ENCODE measurements at regions not wholly inside any gene's neighbourhood (a gene's known extent, or its start where the extent isn't known, plus 50 kb on each side); places are given as distances from the start of the nearest gene placed in this dataset.

DNA sequence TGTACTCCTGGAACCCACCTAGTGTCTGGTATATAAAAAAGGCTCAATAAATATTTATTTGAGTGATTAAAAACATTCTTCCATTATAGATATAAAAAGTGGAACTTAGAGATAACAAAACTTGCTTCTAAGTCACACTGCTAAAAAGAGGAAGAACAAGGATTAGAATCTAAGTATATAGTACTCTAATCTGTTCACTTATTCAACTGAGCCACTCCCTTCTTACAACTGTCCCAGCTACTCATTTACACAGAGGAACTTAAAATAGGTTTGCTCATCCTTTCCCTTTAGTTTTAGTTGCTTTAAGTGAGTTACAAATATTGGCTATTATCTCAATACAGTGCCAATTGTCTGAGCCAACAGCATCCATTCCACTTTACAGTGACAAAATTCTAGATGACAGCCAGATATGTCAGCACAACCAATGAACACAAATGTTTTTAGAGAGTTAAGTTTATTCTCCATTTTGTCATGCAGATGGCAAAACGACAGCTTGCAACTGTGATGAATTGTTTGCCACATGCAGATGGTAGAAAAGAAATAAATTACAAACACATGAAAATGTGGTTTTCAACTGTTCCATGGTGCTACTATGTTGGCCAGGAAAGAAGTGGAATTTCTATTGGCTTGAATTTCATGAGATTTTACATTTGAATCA lies 280.7 kb upstream of the ZC3H15 start:
- TF ChIP-seq ZNF274 (IDR thresholded peaks at IDR 0.05; ENCODE audit: low read depth, low read length) = no peak
- no peak overlapping the region for H3K4me3 ChIP-seq (ENCODE audit: low read length)

DNA sequence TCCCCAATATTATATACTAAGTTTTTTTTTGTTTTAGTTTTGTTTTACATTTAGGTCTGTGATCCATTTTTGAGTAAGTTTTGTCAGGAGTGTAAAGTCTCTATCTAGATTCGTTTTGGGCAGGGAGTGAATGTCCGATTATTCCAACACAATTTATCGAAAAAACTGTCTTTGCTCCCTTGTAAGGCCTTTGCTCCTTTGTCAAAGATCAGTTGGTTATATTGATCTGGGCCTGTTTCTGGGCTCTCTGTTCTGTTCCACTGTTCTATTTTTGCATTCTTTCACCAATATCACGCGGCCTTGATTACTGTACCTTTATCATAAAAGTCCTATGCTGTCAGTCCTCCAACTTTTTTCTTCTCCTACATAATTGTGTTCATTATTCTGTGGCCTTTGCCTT lies 276.5 kb upstream of the ZC3H15 start:
- no peak for TF ChIP-seq ZNF274 (IDR thresholded peaks at IDR 0.05; ENCODE audit: low read depth, low read length)
- no peak overlapping the region for H3K4me3 ChIP-seq (ENCODE audit: low read length)

DNA sequence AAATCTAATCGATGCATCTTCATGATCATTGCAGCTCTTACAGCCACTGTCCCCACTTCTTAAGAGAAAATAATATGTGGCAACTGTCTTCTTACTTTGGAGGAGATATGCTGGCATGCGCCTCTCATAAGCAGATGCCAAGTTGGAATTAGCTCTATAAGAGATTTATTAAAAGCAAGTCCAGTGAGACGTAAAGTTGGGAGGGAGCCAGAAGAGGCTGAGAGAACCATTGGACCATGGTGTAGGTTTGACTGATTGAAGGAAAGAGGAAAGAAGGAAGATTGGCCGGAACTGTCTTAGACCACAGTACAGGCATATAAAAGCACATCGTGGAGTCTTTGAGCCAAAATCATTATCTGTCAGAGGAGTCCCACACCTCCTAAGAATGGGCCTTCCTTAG lies 265.7 kb upstream of the ZC3H15 start:
- no peak overlapping the region for H3K4me3 ChIP-seq (ENCODE audit: low read length)
- TF ChIP-seq ZNF274 (IDR thresholded peaks at IDR 0.05; ENCODE audit: low read depth, low read length) = no peak

DNA sequence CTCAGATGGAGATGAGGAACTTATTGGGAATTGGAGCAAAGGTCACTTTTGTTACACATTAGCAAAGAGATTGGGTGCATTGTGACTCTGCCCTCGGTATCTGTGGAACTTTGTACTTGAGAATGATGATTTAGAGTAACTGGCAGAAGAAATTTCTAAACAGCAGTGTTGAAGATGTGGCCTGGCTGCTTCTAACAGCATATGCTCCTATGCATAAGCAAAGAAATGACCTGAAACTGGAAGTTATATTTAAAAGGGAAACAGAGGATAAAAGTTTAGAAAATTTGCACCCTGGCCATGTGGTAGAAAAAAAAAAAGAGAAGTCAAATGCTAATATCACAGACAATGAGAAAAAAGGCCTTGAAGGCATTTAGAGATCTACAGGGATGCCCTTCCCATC lies 256.8 kb upstream of the ZC3H15 start:
- TF ChIP-seq ZNF274 (IDR thresholded peaks at IDR 0.05; ENCODE audit: low read depth, low read length) = no peak
- no peak overlapping the region for H3K4me3 ChIP-seq (ENCODE audit: low read length)

DNA sequence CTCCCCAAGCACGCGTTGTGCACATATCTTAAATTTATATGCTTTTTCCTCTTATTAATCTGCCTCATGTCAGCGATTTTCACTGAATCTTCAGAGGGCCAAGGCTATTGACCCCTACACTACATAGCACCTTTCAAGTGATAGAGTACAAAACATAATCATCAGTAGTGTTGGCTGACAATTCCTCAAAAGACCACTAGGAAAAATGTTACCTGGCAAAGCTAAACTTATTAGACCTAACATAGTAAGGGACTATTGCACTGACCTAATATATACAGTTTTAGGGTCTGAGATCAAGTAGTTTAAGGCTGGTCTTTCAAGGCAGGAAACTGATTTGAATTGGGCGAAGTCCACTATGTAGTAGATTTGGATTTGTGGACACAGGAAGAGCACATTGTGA lies 244.2 kb upstream of the ZC3H15 start:
- no peak overlapping the region for H3K4me3 ChIP-seq (ENCODE audit: low read length)
- no peak for TF ChIP-seq ZNF274 (IDR thresholded peaks at IDR 0.05; ENCODE audit: low read depth, low read length)

DNA sequence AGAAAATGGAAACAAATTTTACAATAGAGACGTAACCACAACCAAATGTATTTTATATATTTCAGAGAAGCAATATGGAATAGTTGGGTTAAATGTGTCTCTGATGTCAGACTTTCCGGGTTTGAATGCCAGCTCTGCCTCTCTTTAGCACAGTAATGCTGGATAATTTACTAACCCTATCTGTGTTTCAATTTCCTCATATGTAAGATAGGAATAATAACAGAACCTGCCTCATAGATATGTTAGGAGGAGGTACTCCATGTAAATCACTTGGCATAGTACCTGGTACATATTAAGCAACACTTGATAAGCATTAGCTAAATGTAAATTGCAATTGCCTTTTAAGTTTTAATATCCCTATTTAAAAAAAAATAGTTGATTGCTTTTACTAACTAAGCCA lies 231.3 kb upstream of the ZC3H15 start:
- no peak overlapping the region for H3K4me3 ChIP-seq (ENCODE audit: low read length)
- no peak for TF ChIP-seq ZNF274 (IDR thresholded peaks at IDR 0.05; ENCODE audit: low read depth, low read length)

DNA sequence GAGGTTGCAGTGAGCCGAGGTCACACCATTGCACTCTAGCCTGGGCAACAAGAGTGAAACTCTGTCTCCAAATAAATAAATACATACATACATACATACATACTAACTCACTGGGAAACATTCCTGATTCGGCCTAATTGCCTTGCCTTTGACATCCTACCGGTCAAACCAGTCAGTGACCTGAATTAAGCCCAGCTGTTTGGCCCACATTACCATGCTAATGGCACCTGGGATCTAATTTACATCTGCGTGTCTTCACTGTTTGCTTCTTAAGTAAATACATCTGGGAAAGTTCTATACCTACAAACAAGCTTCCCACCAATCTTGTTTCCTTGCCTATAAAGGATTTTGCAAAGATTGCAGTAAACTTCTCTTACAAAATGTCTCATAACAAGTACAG lies 230.2 kb upstream of the ZC3H15 start:
- no peak overlapping the region for H3K4me3 ChIP-seq (ENCODE audit: low read length)
- TF ChIP-seq ZNF274 (IDR thresholded peaks at IDR 0.05; ENCODE audit: low read depth, low read length) = no peak

DNA sequence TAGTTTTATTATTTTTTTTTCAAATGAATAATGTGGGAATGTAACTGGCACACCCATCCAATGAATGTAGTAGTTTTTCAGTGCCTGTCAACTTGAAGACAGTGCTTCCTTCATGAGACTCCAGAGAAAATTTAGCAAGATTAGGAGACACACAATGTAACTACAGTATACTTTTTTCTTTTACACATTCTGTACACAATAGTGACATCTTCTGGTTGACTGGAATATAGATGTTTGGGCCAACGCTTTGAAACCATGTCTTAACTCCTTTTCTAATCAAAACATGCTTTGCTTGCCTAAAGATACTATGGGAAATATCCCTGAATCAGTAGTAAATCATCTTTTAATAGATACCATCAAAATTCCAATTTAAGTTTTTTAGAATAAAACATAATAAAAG lies 229.5 kb upstream of the ZC3H15 start:
- TF ChIP-seq ZNF274 (IDR thresholded peaks at IDR 0.05; ENCODE audit: low read depth, low read length) = no peak
- no peak overlapping the region for H3K4me3 ChIP-seq (ENCODE audit: low read length)

DNA sequence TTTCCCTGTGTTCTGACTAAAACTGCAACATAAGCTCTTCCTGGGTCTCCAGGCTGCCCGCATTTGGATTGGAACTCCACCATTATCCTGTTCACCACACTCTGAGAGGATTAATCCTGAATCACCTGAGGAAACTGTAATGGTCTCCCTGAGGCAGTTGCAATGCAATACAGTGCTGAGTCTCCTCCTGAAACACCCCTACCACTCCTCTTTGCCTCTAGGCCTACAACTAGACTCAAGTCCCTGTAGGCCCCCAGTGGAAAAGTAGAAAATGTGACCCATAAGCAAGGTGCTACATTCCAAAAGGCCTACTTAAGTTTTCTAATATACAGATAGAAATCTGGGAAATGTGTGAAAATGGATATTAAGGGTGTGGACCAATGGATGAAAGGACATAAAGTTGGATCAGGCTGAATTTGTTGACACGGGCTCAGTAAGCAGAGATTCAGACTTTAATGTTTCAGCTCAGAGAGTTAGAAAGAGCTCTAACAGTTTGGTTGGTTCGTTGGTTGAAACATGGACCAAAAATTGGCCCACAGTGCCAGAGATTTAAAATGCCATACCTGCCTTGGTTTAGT lies 222.3 kb upstream of the ZC3H15 start:
- H3K4me3 ChIP-seq (ENCODE audit: low read length) = no peak overlapping the region
- no peak for TF ChIP-seq ZNF274 (IDR thresholded peaks at IDR 0.05; ENCODE audit: low read depth, low read length)

DNA sequence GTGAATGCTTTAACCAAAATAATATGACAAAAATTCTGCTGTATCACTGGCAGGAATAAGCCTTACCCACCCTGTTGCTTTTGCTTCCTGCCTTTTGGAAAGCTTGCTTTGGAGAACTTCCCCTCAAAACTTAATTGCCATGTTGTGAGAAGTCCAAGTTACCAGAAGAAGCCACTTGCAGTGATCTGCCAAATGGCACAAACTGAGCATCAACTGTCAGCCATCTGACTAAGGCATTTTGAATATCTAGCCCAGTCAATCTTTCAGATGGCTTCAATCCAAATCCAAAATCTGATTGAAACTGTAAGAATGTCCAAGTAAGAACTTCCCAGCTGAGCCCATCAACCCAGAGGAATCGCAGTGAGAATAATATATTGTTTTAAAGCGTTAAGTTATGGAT lies 216.5 kb upstream of the ZC3H15 start:
- no peak for TF ChIP-seq ZNF274 (IDR thresholded peaks at IDR 0.05; ENCODE audit: low read depth, low read length)
- H3K4me3 ChIP-seq (ENCODE audit: low read length) = no peak overlapping the region

DNA sequence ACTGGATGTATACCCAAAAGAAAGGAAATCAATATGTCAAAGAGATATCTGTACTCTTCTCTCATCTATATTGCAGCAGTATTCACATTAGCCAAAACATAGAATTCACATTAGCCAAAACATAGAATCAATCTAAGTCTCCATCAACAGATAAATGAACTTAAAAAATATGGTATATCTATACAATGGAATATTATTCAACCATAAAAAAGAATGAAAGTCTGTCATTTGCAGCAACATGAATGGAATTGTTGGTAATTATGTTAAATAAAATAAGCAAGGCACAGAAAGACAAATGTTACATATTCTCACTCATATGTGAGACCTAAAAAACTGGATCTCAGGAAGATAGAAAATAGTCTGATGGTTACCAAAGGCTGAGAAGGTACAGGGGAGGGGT lies 212.1 kb upstream of the ZC3H15 start:
- H3K4me3 ChIP-seq (ENCODE audit: low read length) = no peak overlapping the region
- TF ChIP-seq ZNF274 (IDR thresholded peaks at IDR 0.05; ENCODE audit: low read depth, low read length) = no peak

DNA sequence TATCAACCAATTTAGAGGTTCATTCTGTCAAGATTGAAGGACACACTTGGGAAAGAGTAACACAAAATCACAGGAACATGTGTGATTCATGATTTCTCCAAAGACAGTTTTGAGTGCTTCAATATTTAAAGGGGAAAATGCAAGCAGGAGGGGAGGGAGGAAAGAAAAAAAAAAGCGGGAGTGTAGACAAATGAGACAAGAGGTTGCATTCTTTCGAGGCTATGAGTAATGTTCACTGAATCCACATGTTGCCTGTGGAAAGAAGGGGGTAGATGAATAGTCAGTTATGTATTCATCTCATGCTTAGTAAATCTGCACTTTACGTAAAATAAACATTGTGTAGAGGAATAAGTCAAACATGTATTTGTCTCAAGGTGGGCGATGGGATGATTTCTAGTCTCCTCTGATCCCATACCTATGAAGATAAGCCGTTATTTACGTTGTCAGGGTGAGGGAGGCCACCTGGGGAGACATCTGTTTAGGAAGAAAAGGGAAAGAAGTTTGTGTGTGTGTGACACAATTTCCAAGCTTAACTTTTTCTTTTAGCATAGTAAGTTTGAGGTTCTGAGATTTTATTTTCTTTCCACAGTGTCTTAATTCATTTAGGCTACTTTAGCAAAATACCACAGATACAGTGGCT lies 211.0 kb upstream of the ZC3H15 start:
- no peak for TF ChIP-seq ZNF274 (IDR thresholded peaks at IDR 0.05; ENCODE audit: low read depth, low read length)
- no peak overlapping the region for H3K4me3 ChIP-seq (ENCODE audit: low read length)

DNA sequence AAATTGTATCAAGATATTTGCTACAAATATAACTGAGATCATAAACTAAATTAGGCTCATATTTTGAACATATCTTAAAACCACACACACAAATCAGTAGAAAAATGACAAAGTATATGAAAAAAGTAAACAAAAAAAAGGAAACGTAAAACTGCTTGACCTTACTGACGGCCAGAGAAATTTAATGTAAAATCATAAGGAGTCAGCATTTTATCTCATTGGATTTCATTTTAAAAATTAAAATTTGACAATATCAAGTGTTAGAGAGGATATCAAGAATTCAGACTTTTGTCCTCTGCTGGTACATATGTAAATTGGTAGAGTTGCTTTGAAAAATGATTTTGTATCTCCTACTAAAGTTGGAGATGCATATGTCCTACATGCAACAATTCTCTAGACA lies 209.2 kb upstream of the ZC3H15 start:
- H3K4me3 ChIP-seq (ENCODE audit: low read length) = no peak overlapping the region
- no peak for TF ChIP-seq ZNF274 (IDR thresholded peaks at IDR 0.05; ENCODE audit: low read depth, low read length)

DNA sequence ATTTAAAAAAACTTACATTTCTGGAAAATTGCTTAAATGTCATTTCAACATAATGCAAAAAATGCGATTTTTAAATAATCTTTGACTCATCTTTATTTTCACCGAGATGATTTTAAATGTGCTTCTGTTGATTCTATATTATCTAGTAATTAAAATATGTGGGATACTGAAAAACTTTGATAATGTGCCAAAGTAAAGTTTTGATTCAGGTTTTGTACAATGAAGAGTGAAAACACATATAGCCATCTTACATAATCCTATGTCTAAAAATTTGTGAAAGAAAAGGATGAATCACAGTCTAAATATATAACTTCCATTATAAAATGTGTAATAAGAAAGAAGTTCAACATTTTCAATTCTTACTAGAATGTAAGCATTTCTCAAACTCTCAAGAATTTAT lies 204.3 kb upstream of the ZC3H15 start:
- no peak for TF ChIP-seq ZNF274 (IDR thresholded peaks at IDR 0.05; ENCODE audit: low read depth, low read length)

DNA sequence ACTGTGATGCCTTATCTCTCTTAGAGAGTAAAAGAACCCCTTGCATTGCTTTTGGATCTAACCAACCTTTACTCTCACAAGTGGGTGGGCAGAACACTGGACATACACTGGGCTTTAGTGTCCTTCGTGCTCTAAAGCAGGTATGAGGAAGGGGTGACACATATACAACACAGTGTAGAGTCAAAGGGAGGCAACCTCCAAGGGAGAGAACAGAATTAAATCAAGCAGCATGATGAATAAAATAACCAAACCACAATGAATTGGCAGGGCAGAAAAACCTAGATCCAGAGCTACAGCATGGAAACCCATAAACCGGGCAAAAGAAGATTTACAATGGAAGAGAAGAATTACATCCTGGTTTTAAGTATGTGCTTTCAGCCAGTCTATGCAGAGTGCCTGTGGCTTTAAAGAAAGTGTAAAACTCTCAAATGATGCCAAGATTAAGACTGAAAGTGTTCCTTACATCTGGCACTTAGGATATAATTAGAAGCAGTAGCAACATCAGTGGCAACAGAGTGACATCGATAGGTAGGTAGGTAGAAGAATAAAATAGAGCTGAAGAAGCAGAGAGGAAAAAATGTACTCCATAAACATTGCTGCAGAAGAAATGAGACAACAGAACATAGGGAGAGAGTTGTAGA lies 191.7 kb upstream of the ZC3H15 start:
- TF ChIP-seq ZNF274 (IDR thresholded peaks at IDR 0.05; ENCODE audit: low read depth, low read length) = no peak
- no peak overlapping the region for H3K4me3 ChIP-seq (ENCODE audit: low read length)

More for the DNA sequence above, 204.3 kb upstream of the ZC3H15 start:
- no peak overlapping the region for H3K4me3 ChIP-seq (ENCODE audit: low read length)
